Stimulated activated CD8-positive, alpha-beta memory T cell treated with anti-CD3 and anti-CD28 coated beads, Interleukin-2, amount 100 ng/mL, for 48 hours (primary cell): ENCODE measurements at regions not wholly inside any gene's neighbourhood (a gene's known extent, or its start where the extent isn't known, plus 50 kb on each side); places are given as distances from the start of the nearest gene placed in this dataset.
"Not testable (repeated sequence)": the region's sequence is repeated elsewhere in the genome, so short reads cannot be mapped to it uniquely, and the experiment has no call there.

Source experiments
- DNase-seq, 2 donors: peaks; one replicate each; pipeline ENCODE4 v3.0.0-alpha.2; 2020; ENCODE audit warnings: low read depth in 2 of 2

GRCh38 chr4:59484944-59485343 is 1715.2 kb upstream of the ADGRL3 start:
- no peak for DNase-seq

GRCh38 chr4:59500103-59500502 is 1700.0 kb upstream of the ADGRL3 start:
- no peak for DNase-seq

DNA sequence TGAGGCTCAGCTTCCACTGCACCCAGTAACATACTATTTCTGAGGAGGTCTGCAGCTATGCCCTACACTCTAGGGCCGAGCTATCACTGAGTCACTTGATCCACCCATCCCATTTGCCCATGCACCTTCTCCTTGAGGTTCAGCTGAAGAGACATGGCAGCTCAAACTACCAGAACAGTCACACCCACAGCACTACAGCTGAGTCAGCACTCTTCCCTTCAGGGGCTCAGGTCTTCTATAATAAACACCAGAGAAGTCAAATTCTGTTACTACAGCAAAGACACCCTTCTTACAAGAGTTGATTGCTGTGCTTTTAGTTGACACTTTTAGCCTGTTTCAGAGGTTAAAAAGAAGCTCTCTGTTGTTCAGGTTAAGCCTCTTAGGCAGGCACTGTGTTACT is 1696.4 kb upstream of the ADGRL3 start:
- no peak for DNase-seq

- not testable (repeated sequence) for DNase-seq
Measured at GRCh38 chr4:59511809-59512208, 1688.3 kb upstream of the ADGRL3 start.

GRCh38 chr4:59517007-59517406 is 1683.1 kb upstream of the ADGRL3 start:
- DNase-seq: no peak

DNA sequence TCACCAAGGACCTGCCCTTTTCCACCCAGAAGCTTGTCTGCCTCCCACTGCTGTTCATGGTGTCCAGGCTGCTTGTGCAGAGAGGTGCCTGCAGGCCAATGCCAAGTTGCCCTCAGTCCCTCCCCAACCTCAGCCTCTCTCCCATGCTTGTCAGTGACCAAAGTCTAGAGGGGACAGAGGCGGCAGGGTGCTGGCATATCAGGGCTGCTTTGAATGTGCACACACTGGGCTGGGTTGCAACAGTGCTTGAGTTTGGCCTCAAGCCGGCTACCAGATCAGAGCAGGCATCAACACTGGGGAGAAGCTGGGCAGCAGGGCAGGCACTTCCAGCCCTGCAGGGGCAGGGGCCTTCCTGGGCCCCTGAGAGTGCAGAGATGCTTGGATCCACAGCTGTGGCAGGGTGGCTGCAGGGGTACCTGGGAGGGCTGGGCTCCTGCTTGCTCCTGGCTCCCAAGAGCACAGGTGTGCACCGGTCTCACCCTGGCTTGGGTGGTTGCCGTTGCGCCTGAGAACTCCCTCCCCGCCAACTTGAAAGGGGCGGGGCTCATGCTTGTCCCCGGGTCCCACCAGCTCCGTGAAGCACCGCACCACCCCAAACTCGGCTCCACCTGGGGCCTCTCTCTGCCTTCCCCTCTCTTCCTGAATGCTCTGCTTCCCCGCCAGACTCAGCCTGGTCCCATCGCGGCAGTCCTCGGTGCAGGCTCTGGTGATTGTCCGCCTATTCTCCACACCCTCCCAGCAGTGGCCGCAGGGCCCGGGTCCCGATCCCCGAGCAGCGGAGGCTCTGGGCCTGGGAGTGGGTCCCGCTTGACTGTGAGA is 1681.9 kb upstream of the ADGRL3 start:
- DNase-seq: no peak

- DNase-seq: no peak
Measured at GRCh38 chr4:59525885-59526284, 1674.2 kb upstream of the ADGRL3 start.

DNA sequence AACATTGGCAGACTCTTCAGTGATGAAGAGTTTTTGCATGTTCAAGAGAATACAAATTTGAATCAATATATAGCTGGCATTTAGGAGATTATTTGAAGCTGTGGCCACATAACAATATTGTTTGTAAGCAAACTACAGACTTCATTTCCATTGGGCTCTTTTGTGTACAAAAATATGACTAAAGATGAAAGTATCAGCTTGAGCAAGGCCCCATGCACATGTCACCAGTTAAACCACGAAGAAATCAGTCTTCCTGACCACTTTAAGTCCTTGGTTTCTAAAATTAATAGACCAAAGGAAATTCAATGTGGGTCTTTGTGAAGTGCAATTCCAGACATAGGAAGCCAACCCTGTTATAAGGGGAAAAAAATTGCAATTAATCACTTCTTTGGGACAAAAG is 1664.6 kb upstream of the ADGRL3 start:
- no peak for DNase-seq

GRCh38 chr4:59536428-59536827 is 1663.7 kb upstream of the ADGRL3 start:
- no peak for DNase-seq

GRCh38 chr4:59537246-59537886 is 1662.8 kb upstream of the ADGRL3 start:
- no peak for DNase-seq

DNA sequence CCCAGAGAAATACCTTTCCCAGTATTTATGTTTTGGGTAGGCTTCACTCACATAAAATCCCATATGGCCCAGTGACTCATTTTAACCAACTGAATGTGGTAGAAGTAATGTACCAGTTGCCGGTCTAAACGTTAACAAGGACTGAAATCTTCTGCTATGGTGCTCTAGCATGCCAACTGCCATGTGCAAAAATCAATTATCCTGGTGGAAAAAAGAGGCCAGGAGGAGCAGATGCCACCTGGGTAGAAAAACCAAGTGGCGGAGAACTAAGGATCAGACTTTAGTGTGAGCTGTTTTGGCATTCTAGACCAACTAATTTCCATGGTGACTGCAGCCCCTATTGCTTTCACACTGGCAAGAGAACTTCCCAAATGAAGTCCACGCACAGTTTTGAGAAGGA is 1660.7 kb upstream of the ADGRL3 start:
- no peak for DNase-seq

GRCh38 chr4:59540311-59540710 is 1659.8 kb upstream of the ADGRL3 start:
- DNase-seq: no peak

DNA sequence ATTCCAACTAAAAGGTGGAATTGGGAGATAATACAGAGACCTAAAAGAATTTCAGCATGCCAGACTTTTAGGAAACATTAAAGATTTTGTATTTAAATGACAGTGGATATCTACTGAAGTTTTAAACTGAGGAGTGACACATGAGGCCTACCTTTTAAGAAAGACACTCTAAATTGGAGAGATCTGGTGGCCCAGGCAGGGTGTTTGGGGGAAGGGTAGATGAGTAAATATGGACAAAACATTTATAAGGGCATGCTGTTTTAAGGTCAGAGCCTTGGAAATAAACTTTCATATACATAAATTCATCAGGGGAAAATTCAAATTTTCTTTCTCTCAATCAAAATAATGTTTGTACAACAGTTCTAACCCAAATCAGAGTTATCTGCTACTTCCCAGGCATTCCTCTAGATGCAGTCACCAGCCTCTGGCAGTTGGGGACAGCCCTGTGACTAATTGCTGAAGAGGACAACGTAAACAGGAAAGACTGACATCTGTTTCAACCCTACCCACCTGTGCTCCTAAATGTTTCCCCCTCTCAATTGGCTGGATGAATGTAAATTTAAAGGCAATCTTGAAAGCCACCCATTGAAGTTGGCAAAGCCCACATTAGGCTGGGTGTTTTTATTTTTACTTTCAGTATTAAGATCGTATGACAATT is 1646.9 kb upstream of the ADGRL3 start:
- no peak for DNase-seq

GRCh38 chr4:59553721-59554091 is 1646.4 kb upstream of the ADGRL3 start:
- no peak for DNase-seq

DNA sequence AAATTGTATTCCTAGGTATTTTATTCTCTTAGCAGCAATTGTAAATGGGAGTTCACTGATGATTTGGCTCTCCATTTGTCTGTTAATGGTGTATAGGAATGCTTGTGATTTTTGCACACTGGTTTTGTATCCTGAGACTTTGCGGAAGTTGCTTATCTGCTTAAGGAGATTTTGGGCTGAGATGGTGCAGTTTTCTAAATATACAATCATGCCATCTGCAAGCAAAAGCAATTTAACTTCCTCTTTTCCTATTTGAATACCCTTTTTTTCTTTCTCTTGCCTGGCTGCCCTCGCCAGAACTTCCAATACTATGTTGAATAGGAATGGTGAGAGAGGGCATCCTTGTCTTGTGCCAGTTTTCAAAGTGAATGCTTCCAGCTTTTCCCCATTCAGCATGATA is 1643.9 kb upstream of the ADGRL3 start:
- not testable (repeated sequence) for DNase-seq

DNA sequence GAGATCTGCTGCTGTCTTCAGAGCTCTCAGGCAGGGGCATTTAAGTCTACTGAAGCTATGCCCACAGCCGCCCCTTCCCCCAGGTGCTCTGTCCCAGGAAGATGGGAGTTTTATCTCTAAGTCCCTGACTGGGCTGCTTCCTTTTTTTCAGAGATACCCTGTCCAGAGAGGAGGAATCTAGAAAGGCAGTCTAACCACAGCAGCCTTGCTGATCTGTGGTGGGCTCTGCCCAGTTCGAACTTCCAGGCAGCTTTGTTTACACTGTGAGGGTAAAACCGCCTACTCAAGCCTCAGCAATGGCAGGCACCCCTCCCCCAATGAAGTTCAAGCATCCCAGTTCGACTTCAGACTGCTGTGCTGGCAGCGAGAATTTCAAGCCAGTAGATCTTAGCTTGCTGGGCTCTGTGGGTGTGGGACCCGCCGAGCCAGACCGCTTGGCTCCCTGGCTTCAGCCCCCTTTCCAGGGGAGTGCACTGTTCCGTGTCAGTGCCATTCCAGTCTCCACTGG is 1639.9 kb upstream of the ADGRL3 start:
- DNase-seq: not testable (repeated sequence)

DNA sequence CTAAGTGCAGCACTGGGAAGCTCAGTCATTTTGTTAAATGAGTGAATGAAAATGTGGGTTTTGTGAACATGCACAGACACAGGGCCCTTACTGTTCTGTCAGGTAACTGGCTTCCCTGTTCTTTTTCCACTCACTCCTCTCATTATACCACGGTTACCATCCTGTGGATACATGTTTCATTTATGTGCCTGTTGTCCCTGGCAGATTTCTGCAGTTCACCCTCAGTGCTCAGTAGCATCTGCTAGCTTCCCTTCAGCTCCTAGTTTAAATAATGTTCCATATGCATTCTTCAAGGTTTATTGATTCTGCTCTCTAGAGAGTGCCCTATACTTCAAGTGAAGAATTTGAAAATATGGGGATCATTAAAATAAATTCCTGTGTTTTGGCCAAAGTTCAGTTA is 1634.3 kb upstream of the ADGRL3 start:
- DNase-seq: no peak

- DNase-seq: no peak
Measured at GRCh38 chr4:59570860-59571476, 1629.2 kb upstream of the ADGRL3 start.

DNA sequence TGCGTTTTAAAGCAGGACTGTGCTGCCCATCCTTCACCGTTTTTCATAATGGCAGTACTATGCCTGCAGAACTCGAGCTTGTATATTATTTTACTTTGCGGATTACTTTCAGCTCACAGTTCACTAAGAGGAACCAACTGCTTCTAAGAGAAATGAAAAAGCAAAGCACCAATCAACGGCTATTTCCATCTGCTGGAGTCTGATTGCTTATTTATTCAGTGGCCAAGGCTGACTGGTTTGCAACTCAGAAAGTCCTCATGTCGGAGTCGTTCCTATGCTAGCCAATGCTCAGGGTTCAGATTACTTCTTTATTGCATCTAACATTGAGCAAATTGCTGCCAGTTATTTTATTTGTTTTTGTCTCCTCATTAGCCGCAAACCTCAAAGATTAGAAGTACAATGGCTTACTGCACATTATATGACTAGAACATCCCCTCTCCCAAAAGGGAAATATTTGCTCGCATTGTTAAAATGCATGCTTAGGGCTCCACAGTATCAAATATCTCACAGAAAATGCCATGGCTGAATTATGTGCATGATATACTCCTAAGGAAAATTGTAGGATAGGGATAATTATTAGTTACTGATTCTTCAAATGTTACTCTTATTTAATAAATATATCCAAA is 1628.2 kb upstream of the ADGRL3 start:
- no peak for DNase-seq

DNA sequence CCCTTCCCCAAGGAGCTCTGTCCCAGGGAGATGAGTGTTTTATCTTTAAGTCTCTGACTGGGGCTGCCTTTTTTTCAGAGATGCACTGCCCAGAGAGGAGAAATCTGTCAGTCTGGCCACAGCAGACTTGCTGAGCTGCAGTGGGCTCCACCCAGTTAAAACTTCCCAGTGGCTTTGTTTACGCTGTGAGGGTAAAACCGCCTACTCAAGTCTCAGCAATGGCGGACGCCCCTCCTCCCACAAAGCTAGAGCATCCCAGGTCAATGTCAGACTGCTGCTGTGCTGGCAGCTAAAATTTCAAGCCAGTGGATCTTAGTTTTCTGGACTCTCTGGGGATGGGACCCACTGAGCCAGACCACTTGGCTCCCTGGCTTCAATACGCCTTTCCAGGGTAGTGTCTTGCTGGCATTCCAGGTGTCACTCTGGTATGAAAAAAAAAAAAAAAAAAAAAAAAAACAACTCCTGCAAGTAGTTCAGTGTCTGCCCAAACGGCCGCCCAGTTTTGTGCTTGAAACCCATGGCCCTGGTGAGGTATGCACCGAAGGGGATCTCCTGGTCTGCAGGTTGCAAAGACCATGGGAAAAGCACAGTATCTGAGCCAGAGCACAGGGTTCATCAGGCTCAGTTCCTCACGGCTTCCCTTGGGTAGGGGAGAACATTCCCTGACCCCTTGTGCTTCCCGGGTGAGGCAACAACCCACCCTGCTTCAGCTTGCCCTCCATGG is 1616.1 kb upstream of the ADGRL3 start:
- no peak for DNase-seq
